ENCODE measurements at regions not wholly inside any gene's neighbourhood (a gene's known extent, or its start where the extent isn't known, plus 50 kb on each side); places are given as distances from the start of the nearest gene placed in this dataset.

DNA sequence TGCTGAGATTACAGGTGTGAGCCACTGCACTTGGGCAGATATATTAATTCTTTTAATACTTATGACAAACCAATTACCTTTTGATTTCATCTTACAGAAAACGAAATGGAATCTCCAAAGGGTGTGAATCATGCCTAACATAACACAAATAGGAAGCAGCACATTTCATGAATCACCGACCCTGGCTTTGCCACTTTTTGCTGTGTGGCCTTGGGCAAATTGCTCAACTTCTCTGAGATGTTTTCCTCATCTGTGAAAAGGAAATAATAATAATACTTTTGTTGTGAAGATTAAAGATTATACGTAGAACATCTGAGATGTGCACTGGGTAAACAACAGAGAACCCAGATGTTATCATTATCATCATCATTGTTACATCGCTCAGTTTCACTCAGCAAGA lies 50.7 kb upstream of the FREM1 start:
- WGBS, result 89% methylated on average over 4 of the region's 4 CpGs
- no peak overlapping the region for H3K4me3 ChIP-seq (ENCODE audit: low read depth in 1 of 3, low read length in 3 of 3)

More for the DNA sequence above, 50.7 kb upstream of the FREM1 start:
- H3K27ac ChIP-seq (ENCODE audit: low read depth in 1 of 2, low read length in 2 of 2), result no peak overlapping the region
- H3K27me3 ChIP-seq (ENCODE audit: control insufficient read depth in 4 of 4, insufficient read depth in 4 of 4, low read length in 3 of 4), result no peaks in the 10 kb centered on the region
- H3K9me3 ChIP-seq (ENCODE audit: control insufficient read depth in 4 of 4, low read length in 3 of 4), result peaks cover 0 to 2% (median 0%) of the 10 kb centered on the region in 4 donors
- H3K36me3 ChIP-seq (ENCODE audit: control insufficient read depth in 4 of 4, insufficient read depth in 3 of 4, low read depth in 1 of 4, low read length in 3 of 4), result no peaks in the 10 kb centered on the region
- no peak for DNase-seq (ENCODE audit: low spot score)
- no peaks in the 10 kb centered on the region for H3K4me1 ChIP-seq (ENCODE audit: control insufficient read depth in 4 of 4, insufficient read depth in 4 of 4, low read length in 3 of 4)
- no peak overlapping the region for H3K9ac ChIP-seq (ENCODE audit: low read depth in 1 of 2, low read length in 2 of 2)
- no peak for TF ChIP-seq FOXA1 (IDR thresholded peaks at IDR 0.05)
- TF ChIP-seq RXRA (IDR thresholded peaks at IDR 0.05), result no peak
- TF ChIP-seq RAD21 (IDR thresholded peaks at IDR 0.05), result no peak
- TF ChIP-seq HNF4G (IDR thresholded peaks at IDR 0.05), result no peak
- no peak for TF ChIP-seq TAF1 (conservative IDR thresholded peaks at IDR 0.05)
- TF ChIP-seq, protein P1, sequence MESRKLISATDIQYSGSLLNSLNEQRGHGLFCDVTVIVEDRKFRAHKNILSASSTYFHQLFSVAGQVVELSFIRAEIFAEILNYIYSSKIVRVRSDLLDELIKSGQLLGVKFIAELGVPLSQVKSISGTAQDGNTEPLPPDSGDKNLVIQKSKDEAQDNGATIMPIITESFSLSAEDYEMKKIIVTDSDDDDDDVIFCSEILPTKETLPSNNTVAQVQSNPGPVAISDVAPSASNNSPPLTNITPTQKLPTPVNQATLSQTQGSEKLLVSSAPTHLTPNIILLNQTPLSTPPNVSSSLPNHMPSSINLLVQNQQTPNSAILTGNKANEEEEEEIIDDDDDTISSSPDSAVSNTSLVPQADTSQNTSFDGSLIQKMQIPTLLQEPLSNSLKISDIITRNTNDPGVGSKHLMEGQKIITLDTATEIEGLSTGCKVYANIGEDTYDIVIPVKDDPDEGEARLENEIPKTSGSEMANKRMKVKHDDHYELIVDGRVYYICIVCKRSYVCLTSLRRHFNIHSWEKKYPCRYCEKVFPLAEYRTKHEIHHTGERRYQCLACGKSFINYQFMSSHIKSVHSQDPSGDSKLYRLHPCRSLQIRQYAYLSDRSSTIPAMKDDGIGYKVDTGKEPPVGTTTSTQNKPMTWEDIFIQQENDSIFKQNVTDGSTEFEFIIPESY (IDR thresholded peaks at IDR 0.05), result no peak
- TF ChIP-seq FOXA2 (IDR thresholded peaks at IDR 0.05), result no peak
- TF ChIP-seq JUND (IDR thresholded peaks at IDR 0.05), result no peak
- TF ChIP-seq EGR1 (IDR thresholded peaks at IDR 0.05; ENCODE audit: low read depth in 2 of 2), result no peak

Measured in liver (tissue), 7 donors.